HCT116 (cell line): ENCODE measurements at regions not wholly inside any gene's neighbourhood (a gene's known extent, or its start where the extent isn't known, plus 50 kb on each side); places are given as distances from the start of the nearest gene placed in this dataset.

Experiments
- CEBPB ChIP-seq: IDR thresholded peaks from 2 replicates; pipeline ENCODE4 v1.6.1; 2012; ENCODE audit warnings: low read depth
- EZH2 ChIP-seq: fragments of 200-600 bp; sonication (generic); IDR thresholded peaks from 2 replicates; pipeline ENCODE4 v1.6.1; 2017; ENCODE audit warnings: antibody characterized with exemption, mixed run types
- EZH2phosphoT487 ChIP-seq: fragments of 200-600 bp; IDR thresholded peaks from 2 replicates; pipeline ENCODE4 v1.6.1; 2018; ENCODE audit warnings: antibody characterized with exemption, borderline replicate concordance
- POLR2A ChIP-seq: IDR thresholded peaks from 2 replicates; pipeline ENCODE4 v1.7.0; 2011; ENCODE audit warnings: borderline replicate concordance; ENCODE audit not compliant: insufficient read depth, insufficient read length; ENCODE audit errors: extremely low read depth
- POLR2AphosphoS5 ChIP-seq: IDR thresholded peaks from 2 replicates; pipeline ENCODE4 v1.6.1; 2011; ENCODE audit warnings: mild to moderate bottlenecking, low read depth, low read length, moderate library complexity
- TF ChIP-seq, protein P1 (sequence below): IDR thresholded peaks from 2 replicates; pipeline ENCODE4 v1.6.1; 2012; ENCODE audit warnings: low read depth
- TF ChIP-seq, protein P2 (sequence below), 3 experiments: fragments of 200-600 bp in 1 of 3; sonication (generic) in 1 of 3; IDR thresholded peaks in 2 of 3; conservative IDR thresholded peaks in 1 of 3; 2 replicates each; pipeline ENCODE4 v1.5.1; 2012 to 2017; ENCODE audit warnings: low read depth in 2 of 3, low read length in 2 of 3, antibody characterized with exemption in 1 of 3, borderline replicate concordance in 1 of 3, control low read depth in 1 of 3, mild to moderate bottlenecking in 1 of 3, mixed read lengths in 1 of 3, mixed run types in 1 of 3, moderate library complexity in 1 of 3; ENCODE audit not compliant: insufficient read depth in 1 of 3

DNA sequence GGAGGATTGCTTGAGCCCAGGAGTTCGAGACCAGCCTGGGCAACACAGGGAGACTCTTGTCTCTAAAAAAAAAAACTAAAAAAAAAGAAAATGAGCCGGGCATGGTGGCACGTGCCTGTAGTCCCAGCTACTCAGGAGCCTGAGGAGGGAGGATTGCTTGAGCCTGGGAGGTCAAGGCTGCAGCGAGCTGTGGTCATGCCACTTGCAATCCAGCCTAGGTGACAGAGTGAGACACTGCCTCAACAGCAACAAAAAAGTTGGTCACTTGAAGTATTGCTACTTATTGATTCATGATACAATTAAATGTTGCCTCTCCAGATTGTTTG lies 57.9 kb upstream of the CXADR start:
- TF ChIP-seq, protein P1, sequence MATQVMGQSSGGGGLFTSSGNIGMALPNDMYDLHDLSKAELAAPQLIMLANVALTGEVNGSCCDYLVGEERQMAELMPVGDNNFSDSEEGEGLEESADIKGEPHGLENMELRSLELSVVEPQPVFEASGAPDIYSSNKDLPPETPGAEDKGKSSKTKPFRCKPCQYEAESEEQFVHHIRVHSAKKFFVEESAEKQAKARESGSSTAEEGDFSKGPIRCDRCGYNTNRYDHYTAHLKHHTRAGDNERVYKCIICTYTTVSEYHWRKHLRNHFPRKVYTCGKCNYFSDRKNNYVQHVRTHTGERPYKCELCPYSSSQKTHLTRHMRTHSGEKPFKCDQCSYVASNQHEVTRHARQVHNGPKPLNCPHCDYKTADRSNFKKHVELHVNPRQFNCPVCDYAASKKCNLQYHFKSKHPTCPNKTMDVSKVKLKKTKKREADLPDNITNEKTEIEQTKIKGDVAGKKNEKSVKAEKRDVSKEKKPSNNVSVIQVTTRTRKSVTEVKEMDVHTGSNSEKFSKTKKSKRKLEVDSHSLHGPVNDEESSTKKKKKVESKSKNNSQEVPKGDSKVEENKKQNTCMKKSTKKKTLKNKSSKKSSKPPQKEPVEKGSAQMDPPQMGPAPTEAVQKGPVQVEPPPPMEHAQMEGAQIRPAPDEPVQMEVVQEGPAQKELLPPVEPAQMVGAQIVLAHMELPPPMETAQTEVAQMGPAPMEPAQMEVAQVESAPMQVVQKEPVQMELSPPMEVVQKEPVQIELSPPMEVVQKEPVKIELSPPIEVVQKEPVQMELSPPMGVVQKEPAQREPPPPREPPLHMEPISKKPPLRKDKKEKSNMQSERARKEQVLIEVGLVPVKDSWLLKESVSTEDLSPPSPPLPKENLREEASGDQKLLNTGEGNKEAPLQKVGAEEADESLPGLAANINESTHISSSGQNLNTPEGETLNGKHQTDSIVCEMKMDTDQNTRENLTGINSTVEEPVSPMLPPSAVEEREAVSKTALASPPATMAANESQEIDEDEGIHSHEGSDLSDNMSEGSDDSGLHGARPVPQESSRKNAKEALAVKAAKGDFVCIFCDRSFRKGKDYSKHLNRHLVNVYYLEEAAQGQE, result no peak
- TF ChIP-seq, protein P2, sequence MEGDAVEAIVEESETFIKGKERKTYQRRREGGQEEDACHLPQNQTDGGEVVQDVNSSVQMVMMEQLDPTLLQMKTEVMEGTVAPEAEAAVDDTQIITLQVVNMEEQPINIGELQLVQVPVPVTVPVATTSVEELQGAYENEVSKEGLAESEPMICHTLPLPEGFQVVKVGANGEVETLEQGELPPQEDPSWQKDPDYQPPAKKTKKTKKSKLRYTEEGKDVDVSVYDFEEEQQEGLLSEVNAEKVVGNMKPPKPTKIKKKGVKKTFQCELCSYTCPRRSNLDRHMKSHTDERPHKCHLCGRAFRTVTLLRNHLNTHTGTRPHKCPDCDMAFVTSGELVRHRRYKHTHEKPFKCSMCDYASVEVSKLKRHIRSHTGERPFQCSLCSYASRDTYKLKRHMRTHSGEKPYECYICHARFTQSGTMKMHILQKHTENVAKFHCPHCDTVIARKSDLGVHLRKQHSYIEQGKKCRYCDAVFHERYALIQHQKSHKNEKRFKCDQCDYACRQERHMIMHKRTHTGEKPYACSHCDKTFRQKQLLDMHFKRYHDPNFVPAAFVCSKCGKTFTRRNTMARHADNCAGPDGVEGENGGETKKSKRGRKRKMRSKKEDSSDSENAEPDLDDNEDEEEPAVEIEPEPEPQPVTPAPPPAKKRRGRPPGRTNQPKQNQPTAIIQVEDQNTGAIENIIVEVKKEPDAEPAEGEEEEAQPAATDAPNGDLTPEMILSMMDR (IDR thresholded peaks at IDR 0.05 in 2 of 3, conservative IDR thresholded peaks at IDR 0.05 in 1 of 3; ENCODE audit: borderline replicate concordance in 1 of 3, insufficient read depth in 1 of 3, low read depth in 2 of 3, low read length in 2 of 3), result no peak
- TF ChIP-seq POLR2A, result no peak
- no peak for TF ChIP-seq CEBPB
- no peak for TF ChIP-seq EZH2
- no peak for TF ChIP-seq POLR2AphosphoS5
- no peak for TF ChIP-seq EZH2phosphoT487
